Vagina (tissue), 2 donors: ENCODE measurements at regions not wholly inside any gene's neighbourhood (a gene's known extent, or its start where the extent isn't known, plus 50 kb on each side); places are given as distances from the start of the nearest gene placed in this dataset.

Source experiments
- CTCF ChIP-seq, 3 experiments: fragments of 450-650 bp in 2 of 3; fragments of 200-600 bp in 1 of 3; sonication (generic) in 1 of 3; IDR thresholded peaks; one replicate each; pipeline ENCODE4 v1.5.1; 2017 to 2019; ENCODE audit warnings: antibody characterized with exemption in 3 of 3, mild to moderate bottlenecking in 2 of 3, moderate library complexity in 2 of 3
- POLR2A ChIP-seq, 2 donors: fragments of 450-650 bp; IDR thresholded peaks; one replicate each; pipeline ENCODE4 v1.6.1; 2017; ENCODE audit warnings: antibody characterized with exemption in 2 of 2, mild to moderate bottlenecking in 2 of 2, moderate library complexity in 2 of 2
- POLR2AphosphoS5 ChIP-seq, 2 donors: sonication (generic); formaldehyde crosslinking; IDR thresholded peaks; one replicate each; pipeline ENCODE4 v1.9.0; 2017; ENCODE audit warnings: antibody characterized with exemption in 2 of 2, mild to moderate bottlenecking in 2 of 2, low read depth in 1 of 2; ENCODE audit not compliant: insufficient read depth in 1 of 2

- TF ChIP-seq POLR2A (IDR thresholded peaks at IDR 0.05) (no peak), POLR2AphosphoS5 (IDR thresholded peaks at IDR 0.05; ENCODE audit: insufficient read depth in 1 of 2, low read depth in 1 of 2) (no peak), CTCF (IDR thresholded peaks at IDR 0.05) (no peak)
These were observed 63.0 kb upstream of the ACSL3 start for GRCh38 chr2:222797871-222798270.
